Suprapubic skin (tissue), 4 donors: ENCODE measurements at regions not wholly inside any gene's neighbourhood (a gene's known extent, or its start where the extent isn't known, plus 50 kb on each side); places are given as distances from the start of the nearest gene placed in this dataset.

Experiments used
- CTCF ChIP-seq, 2 donors: fragments of 200-600 bp in 1 of 2; fragments of 450-650 bp in 1 of 2; sonication (generic) in 1 of 2; IDR thresholded peaks; one replicate each; pipeline ENCODE4 v1.5.1; 2016 to 2019; ENCODE audit warnings: antibody characterized with exemption in 2 of 2, mild to moderate bottlenecking in 1 of 2, moderate library complexity in 1 of 2
- POLR2A ChIP-seq, 2 donors: fragments of 450-650 bp; IDR thresholded peaks; one replicate each; pipeline ENCODE4 v1.6.1; 2017; ENCODE audit warnings: antibody characterized with exemption in 2 of 2, mild to moderate bottlenecking in 2 of 2, moderate library complexity in 2 of 2
- POLR2AphosphoS5 ChIP-seq, 3 donors: sonication (generic); formaldehyde crosslinking; IDR thresholded peaks; one replicate each; pipeline ENCODE4 v1.6.1; 2017; ENCODE audit warnings: antibody characterized with exemption in 3 of 3

GRCh38 chr16:17793354-17793753 lies 322.6 kb upstream of the XYLT1 start:
- TF ChIP-seq POLR2AphosphoS5 (IDR thresholded peaks at IDR 0.05) (no peak), CTCF (IDR thresholded peaks at IDR 0.05) (no peak), POLR2A (IDR thresholded peaks at IDR 0.05) (no peak)
